H1 (cell line): ENCODE measurements at regions not wholly inside any gene's neighbourhood (a gene's known extent, or its start where the extent isn't known, plus 50 kb on each side); places are given as distances from the start of the nearest gene placed in this dataset.

Experiments used
- ATF3 ChIP-seq: IDR thresholded peaks from 2 replicates; pipeline ENCODE4 v1.6.1; 2011; ENCODE audit warnings: low read depth, mild to moderate bottlenecking, low read length; ENCODE audit not compliant: insufficient read depth
- EZH2 ChIP-seq: fragments of 200-600 bp; sonication (generic); IDR thresholded peaks from 2 replicates; pipeline ENCODE4 v1.7.1; 2012; ENCODE audit warnings: low read depth, mild to moderate bottlenecking, moderate library complexity, low read length, inconsistent platforms; ENCODE audit not compliant: severe bottlenecking
- POLR2AphosphoS5 ChIP-seq: IDR thresholded peaks from 2 replicates; pipeline ENCODE4 v1.6.1; 2011; ENCODE audit warnings: low read depth, low read length
- RAD21 ChIP-seq, 2 experiments: IDR thresholded peaks in 1 of 2; conservative IDR thresholded peaks in 1 of 2; 2 replicates each; pipeline ENCODE4 v1.6.1; 2011; ENCODE audit warnings: low read depth in 2 of 2, low read length in 2 of 2, improper control_type of control experiment in 1 of 2, inconsistent platforms in 1 of 2, mild to moderate bottlenecking in 1 of 2, moderate library complexity in 1 of 2
- USF2 ChIP-seq: IDR thresholded peaks from 2 replicates; pipeline ENCODE4 v1.6.1; 2011; ENCODE audit warnings: low read length, improper control_type of control experiment

- TF ChIP-seq POLR2AphosphoS5 (no peak), RAD21 (IDR thresholded peaks at IDR 0.05 in 1 of 2, conservative IDR thresholded peaks at IDR 0.05 in 1 of 2; ENCODE audit: low read depth in 2 of 2, low read length in 2 of 2) (no peak), ATF3 (no peak), USF2 (no peak), EZH2 (no peak)
These were observed 471.6 kb upstream of the ERCC4 start for GRCh38 chr16:13448346-13448745.
